ENCODE measurements at regions not wholly inside any gene's neighbourhood (a gene's known extent, or its start where the extent isn't known, plus 50 kb on each side); places are given as distances from the start of the nearest gene placed in this dataset.
"Not testable (repeated sequence)": the region's sequence is repeated elsewhere in the genome, so short reads cannot be mapped to it uniquely, and the experiment has no call there.

GRCh38 chr2:239593455-239593854 lies 192.6 kb upstream of the HDAC4 start:
- Histone ChIP-seq H3K4me3 (ENCODE audit: low read depth in 1 of 2, low read length in 1 of 2) (no peak overlapping the region), H3K9me3 (no peaks in the 10 kb centered on the region), H3K4me1 (ENCODE audit: control insufficient read depth in 1 of 2, insufficient read depth in 1 of 2, low read depth in 1 of 2, low read length in 1 of 2) (no peaks in the 10 kb centered on the region), H3K36me3 (no peaks in the 10 kb centered on the region), H3K27ac (no peak overlapping the region), H3K27me3 (no peaks in the 10 kb centered on the region)
- TF ChIP-seq CTCF (IDR thresholded peaks at IDR 0.05): no peak

GRCh38 chr2:239592629-239593290 lies 191.9 kb upstream of the HDAC4 start:
- H3K36me3 ChIP-seq; H3K4me3 ChIP-seq (ENCODE audit: low read depth in 1 of 2, low read length in 1 of 2); H3K9me3 ChIP-seq; H3K27ac ChIP-seq; H3K4me1 ChIP-seq (ENCODE audit: control insufficient read depth in 1 of 2, insufficient read depth in 1 of 2, low read depth in 1 of 2, low read length in 1 of 2); H3K27me3 ChIP-seq: not testable (repeated sequence)

GRCh38 chr2:239590995-239591915 lies 190.4 kb upstream of the HDAC4 start:
- Histone ChIP-seq H3K36me3 (no peaks in the 10 kb centered on the region), H3K27me3 (no peaks in the 10 kb centered on the region), H3K4me3 (ENCODE audit: low read depth in 1 of 2, low read length in 1 of 2) (no peak overlapping the region), H3K9me3 (no peaks in the 10 kb centered on the region), H3K27ac (no peak overlapping the region), H3K4me1 (ENCODE audit: control insufficient read depth in 1 of 2, insufficient read depth in 1 of 2, low read depth in 1 of 2, low read length in 1 of 2) (no peaks in the 10 kb centered on the region)
- TF ChIP-seq CTCF (IDR thresholded peaks at IDR 0.05): no peak

- no peak for TF ChIP-seq CTCF (IDR thresholded peaks at IDR 0.05)
- Histone ChIP-seq H3K27me3 (no peaks in the 10 kb centered on the region), H3K4me3 (ENCODE audit: low read depth in 1 of 2, low read length in 1 of 2) (no peak overlapping the region), H3K4me1 (ENCODE audit: control insufficient read depth in 1 of 2, insufficient read depth in 1 of 2, low read depth in 1 of 2, low read length in 1 of 2) (no peaks in the 10 kb centered on the region), H3K27ac (no peak overlapping the region), H3K36me3 (no peaks in the 10 kb centered on the region), H3K9me3 (no peaks in the 10 kb centered on the region)
Measured at GRCh38 chr2:239590276-239590675, 189.5 kb upstream of the HDAC4 start.

GRCh38 chr2:239589833-239590232 lies 189.0 kb upstream of the HDAC4 start:
- H3K27ac ChIP-seq: no peak overlapping the region
- no peaks in the 10 kb centered on the region for H3K27me3 ChIP-seq
- no peaks in the 10 kb centered on the region for H3K36me3 ChIP-seq
- no peak for TF ChIP-seq CTCF (IDR thresholded peaks at IDR 0.05)
- H3K4me1 ChIP-seq (ENCODE audit: control insufficient read depth in 1 of 2, insufficient read depth in 1 of 2, low read depth in 1 of 2, low read length in 1 of 2): no peaks in the 10 kb centered on the region
- H3K9me3 ChIP-seq: no peaks in the 10 kb centered on the region
- no peak overlapping the region for H3K4me3 ChIP-seq (ENCODE audit: low read depth in 1 of 2, low read length in 1 of 2)

- no peak overlapping the region for H3K27ac ChIP-seq
- no peaks in the 10 kb centered on the region for H3K4me1 ChIP-seq (ENCODE audit: control insufficient read depth in 1 of 2, insufficient read depth in 1 of 2, low read depth in 1 of 2, low read length in 1 of 2)
- no peak overlapping the region for H3K4me3 ChIP-seq (ENCODE audit: low read depth in 1 of 2, low read length in 1 of 2)
- H3K36me3 ChIP-seq: no peaks in the 10 kb centered on the region
- H3K27me3 ChIP-seq: no peaks in the 10 kb centered on the region
- no peaks in the 10 kb centered on the region for H3K9me3 ChIP-seq
- no peak for TF ChIP-seq CTCF (IDR thresholded peaks at IDR 0.05)
Measured at GRCh38 chr2:239589270-239589825, 188.5 kb upstream of the HDAC4 start.
